HG03520 (cell line): ENCODE measurements at regions not wholly inside any gene's neighbourhood (a gene's known extent, or its start where the extent isn't known, plus 50 kb on each side); places are given as distances from the start of the nearest gene placed in this dataset.
"Not testable (repeated sequence)": the region's sequence is repeated elsewhere in the genome, so short reads cannot be mapped to it uniquely, and the experiment has no call there.

Experiments used
- ATAC-seq: cut with Tn5 transposase; IDR thresholded peaks from one replicate; pipeline ENCODE4 v1.9.1; 2021; ENCODE audit warnings: mild to moderate bottlenecking, moderate library complexity; ENCODE audit not compliant: unreplicated experiment

DNA sequence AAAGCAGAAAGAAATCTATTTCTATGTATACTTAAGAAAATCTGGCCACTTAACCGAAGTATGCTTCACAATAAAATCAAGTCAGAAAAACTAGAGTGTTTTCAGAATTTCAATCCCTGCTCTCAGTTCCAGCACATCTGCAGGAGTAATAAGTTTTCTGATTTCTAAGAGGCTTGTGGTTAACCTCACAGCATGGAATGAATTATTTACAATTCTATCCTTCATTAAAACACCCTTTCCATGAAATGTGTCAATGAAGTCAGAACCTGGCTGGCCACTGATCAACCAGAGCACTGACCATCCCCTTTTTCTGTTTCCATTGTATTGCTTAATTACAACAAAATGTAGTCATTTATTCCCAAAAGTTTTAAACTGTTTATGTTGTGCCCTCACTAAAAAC, 781.4 kb upstream of the INTU start:
- no peak for ATAC-seq

GRCh38 chr4:126853715-126854114, 779.0 kb upstream of the INTU start:
- no peak for ATAC-seq

DNA sequence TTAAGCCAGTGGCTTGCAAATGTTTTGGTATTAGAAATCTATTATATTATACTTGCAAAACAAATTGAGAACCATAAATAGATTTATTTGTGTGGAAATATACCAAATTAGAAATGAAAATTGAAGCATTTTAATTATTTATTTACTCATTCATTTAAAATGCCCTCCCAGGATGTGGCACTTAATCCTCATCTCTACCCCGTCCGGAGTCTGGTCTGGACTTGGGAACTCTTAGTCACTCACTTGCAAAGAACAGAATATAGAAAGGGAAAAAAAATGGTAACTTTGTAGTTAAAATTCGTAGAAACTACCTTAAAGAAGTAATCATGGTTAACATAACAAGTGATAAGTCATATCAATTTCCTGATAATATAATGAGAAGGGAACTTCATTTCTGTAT, 775.9 kb upstream of the INTU start:
- no peak for ATAC-seq

DNA sequence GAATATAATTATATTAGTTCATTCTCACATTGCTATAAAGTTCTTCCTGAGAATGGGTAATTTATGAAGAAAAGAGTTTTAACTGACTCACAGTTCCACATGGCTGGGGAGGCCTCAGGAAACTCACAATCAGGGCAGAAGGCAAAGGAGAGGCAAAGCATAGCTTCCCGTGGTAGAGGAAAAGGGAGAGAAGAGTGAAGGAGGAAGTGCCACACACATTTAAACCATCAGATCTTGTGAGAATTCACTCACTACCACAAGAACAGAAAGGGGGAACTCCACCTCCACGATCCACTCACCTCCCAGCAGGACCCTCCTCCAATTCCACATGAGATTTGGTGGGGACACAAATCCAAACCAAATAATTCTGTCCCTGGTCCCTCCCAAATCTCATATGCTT, 773.4 kb upstream of the INTU start:
- ATAC-seq = no peak

- ATAC-seq = no peak
These were observed 772.9 kb upstream of the INTU start for GRCh38 chr4:126859872-126860271.

DNA sequence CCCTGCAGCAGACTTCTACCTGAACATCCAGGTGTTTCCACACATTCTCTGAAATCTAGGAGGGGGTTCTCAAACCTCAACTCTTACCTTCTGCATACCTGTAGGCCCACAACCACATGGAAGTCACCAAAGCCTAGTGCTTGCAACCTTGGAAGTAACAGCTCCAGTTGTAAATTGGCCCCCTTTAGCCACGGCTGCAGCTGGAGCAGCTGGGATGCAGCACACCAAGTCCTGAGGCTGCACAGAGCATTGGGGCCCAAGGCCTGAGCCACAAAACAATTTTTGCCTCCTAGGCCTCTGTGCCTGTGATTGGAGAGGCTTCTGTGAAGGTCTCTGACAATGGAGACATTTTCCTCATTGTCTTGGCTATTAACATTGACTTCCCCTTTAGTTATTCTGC, 772.4 kb upstream of the INTU start:
- no peak for ATAC-seq

- ATAC-seq = no peak
These were observed 762.8 kb upstream of the INTU start for GRCh38 chr4:126869967-126870366.

GRCh38 chr4:126871810-126872209, 760.9 kb upstream of the INTU start:
- no peak for ATAC-seq

- ATAC-seq = no peak
These were observed 758.2 kb upstream of the INTU start for GRCh38 chr4:126874533-126874932.

- no peak for ATAC-seq
These were observed 743.8 kb upstream of the INTU start for GRCh38 chr4:126888968-126889367.

DNA sequence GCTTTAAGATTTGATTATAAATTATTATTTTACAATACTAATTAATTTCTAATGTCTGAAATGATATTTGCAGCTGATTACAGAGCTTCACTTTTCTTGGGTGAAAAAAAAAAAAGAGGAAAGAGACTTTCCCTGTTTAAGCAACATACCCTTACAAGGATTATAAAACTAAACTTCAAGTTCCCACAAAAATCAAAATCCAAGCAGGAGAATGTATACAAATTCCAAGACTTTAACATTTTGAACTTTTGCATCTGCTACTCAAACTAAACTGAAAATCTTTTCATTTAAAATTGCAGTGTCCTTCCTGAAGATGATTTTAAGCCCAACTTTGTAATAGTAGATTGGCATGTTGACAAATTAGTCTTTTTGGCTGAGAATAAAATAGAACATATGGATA, 742.4 kb upstream of the INTU start:
- ATAC-seq = no peak

GRCh38 chr4:126890994-126891393, 741.8 kb upstream of the INTU start:
- no peak for ATAC-seq

- ATAC-seq = no peak
These were observed 737.8 kb upstream of the INTU start for GRCh38 chr4:126894963-126895362.

- ATAC-seq = no peak
These were observed 736.7 kb upstream of the INTU start for GRCh38 chr4:126895988-126896570.

- ATAC-seq = no peak
These were observed 735.7 kb upstream of the INTU start for GRCh38 chr4:126897038-126897437.

DNA sequence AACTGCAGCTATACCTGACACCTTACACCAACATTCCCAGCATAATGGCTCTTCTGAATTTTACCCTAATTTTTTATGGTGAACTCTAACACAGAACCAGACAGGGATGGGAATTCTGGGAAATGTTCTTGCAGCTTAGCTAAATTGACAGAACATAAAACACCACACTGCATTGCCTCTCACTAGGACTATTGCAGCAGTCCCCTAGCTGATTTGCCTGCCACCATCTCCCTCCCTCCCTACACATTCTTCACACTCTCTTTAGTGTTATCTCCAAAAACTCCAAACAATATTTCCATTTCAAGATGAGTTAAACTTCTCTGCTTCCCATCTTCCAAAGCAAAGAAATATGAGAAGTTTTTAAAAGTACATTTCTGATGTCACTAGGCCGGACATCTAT, 733.9 kb upstream of the INTU start:
- no peak for ATAC-seq

DNA sequence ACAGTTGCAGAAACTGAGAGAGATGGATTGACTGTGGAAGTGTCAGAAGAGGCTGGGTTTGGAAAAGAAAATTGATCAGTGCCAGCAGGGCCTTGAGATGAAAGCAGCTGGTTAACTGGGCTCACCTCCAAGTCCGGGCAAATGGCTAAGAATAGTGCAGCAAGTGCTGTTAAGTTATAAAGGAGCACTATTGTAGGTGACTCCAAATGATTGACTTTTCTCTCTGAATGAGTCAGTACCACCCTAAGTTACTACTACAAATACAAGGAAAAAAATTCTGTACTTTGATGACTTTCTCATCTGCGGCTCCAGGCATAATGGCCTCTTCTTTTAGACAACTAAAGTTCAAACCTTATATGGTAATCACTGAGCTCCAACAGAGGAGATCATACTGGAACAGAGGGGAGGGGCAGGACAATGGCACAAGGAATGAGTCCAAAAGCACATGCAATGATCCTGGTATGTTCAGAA, 733.4 kb upstream of the INTU start:
- no peak for ATAC-seq

DNA sequence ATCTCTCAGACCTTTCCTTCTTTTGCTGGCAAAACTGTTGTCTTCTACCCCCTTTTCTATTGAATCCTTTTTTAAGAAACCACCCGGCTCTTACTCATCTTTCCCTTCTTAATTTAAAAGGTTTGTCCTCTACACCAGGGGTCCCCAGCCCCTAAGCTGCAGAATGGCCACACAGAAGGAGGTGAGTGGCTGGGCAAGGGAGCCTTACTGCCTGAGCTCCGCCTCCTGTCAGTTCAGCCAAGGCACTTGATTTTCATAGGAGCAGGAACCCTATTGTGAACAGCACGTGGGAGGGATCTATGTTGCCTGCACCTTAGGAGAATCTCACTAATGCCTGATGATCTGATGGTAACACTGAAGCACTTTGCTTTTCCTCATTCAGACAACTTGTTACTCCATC, 726.3 kb upstream of the INTU start:
- no peak for ATAC-seq

DNA sequence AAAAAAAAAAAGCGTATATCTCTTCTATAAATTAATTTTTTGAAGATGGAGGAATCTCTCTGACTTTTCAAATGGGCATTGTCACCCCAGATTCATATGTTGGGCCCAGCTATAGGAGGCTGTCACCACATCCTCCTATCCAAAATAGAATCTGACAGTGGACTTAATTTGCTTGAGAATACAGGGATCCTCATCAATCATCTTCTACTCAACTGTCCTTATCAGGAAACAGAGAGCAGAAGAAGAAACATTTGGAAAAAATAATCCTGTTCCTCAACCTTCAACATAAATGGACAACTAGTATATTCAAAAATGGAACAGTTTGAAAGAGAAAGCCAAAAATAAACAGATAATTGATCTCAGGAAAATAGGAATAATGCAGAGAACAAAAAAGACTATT, 725.4 kb upstream of the INTU start:
- no peak for ATAC-seq

- no peak for ATAC-seq
These were observed 716.6 kb upstream of the INTU start for GRCh38 chr4:126916049-126916625.

GRCh38 chr4:126916626-126917140, 716.1 kb upstream of the INTU start:
- ATAC-seq = no peak

DNA sequence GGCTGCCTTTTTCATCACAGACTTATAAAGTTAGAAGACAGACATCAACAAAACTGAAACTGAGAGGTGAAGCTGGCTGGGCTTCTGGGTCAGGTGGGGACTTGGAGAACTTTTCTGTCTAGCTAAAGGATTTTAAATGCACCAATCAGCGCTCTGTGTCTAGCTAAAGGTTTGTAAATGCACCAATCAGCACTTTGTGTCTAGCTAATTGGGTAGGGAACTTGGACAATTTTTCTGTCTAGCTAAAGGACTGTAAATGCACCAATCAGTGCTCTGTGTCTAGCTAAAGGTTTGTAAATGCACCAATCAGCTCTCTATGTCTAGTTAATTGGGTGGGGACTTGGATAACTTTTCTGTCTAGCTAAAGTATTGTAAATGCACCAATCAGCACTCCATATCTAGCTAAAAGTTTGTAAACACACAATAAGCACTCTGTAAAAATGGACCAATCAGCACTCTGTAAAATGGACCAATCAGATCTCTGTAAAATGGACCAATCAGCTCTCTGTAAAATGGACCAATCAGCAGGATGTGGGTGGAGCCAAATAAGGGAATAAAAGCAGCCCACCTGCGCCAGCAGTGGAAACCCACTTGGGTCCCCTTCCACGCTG, 710.3 kb upstream of the INTU start:
- ATAC-seq = not testable (repeated sequence)
